WTC11 (cell line): ENCODE measurements at regions not wholly inside any gene's neighbourhood (a gene's known extent, or its start where the extent isn't known, plus 50 kb on each side); places are given as distances from the start of the nearest gene placed in this dataset.

ENCODE experiments used
- ATAC-seq: fragments of 200-7000 bp; cut with Tn5 transposase; 2 replicates; pipeline ENCODE4 v1.10.0; 2021; ENCODE audit warnings: mild to moderate bottlenecking, moderate library complexity
- CTCF ChIA-PET: fragments of 300-600 bp; sonication (Branson Sonifier 250); formaldehyde crosslinking; loops from one replicate; lab custom pipeline; 2021; ENCODE audit warnings: antibody characterized with exemption; lab: Charles Lee
- POLR2A ChIA-PET: fragments of 350-600 bp; sonication (Branson Sonifier 250); formaldehyde crosslinking; loops from one replicate; lab custom pipeline; 2021; ENCODE audit warnings: antibody characterized with exemption; lab: Charles Lee
- DNase-seq: peaks from one replicate; pipeline ENCODE4 v3.0.0; 2021; ENCODE audit warnings: low spot score
- H3K27ac Mint-ChIP-seq: 2 replicates; pipeline ENCODE4 v1.8.0; 2021; ENCODE audit warnings: mixed read lengths
- H3K27me3 Mint-ChIP-seq: 2 replicates; pipeline ENCODE4 v1.8.0; 2021; ENCODE audit warnings: low read depth, mild to moderate bottlenecking, moderate library complexity, mixed read lengths
- H3K36me3 Mint-ChIP-seq: 2 replicates; pipeline ENCODE4 v1.8.0; 2021; ENCODE audit warnings: mixed read lengths
- H3K4me1 Mint-ChIP-seq: 2 replicates; pipeline ENCODE4 v1.8.0; 2022; ENCODE audit warnings: mixed read lengths
- H3K4me3 Mint-ChIP-seq: 2 replicates; pipeline ENCODE4 v1.8.0; 2021; ENCODE audit warnings: mild to moderate bottlenecking, moderate library complexity, mixed read lengths
- H3K9me3 Mint-ChIP-seq: 2 replicates; pipeline ENCODE4 v1.8.0; 2021; ENCODE audit warnings: mixed read lengths
- AR ChIP-seq: fragments of 250-450 bp; sonication (Bioruptor Pico); IDR thresholded peaks from 2 replicates; pipeline ENCODE4 v1.9.0; 2021; ENCODE audit warnings: mild to moderate bottlenecking
- ATF3 ChIP-seq: sonication (generic); formaldehyde crosslinking; conservative IDR thresholded peaks from 2 replicates; pipeline ENCODE4 v1.8.1; 2022; ENCODE audit warnings: mild to moderate bottlenecking, missing genetic modification reagents
- CREM ChIP-seq: sonication (generic); formaldehyde crosslinking; IDR thresholded peaks from 2 replicates; pipeline ENCODE4 v1.8.1; 2022; ENCODE audit warnings: mild to moderate bottlenecking, missing genetic modification reagents, moderate library complexity
- EMX1 ChIP-seq: fragments of 250-450 bp; sonication (Bioruptor Pico); IDR thresholded peaks from 2 replicates; pipeline ENCODE4 v1.8.0; 2021; ENCODE audit warnings: mild to moderate bottlenecking
- GRHL2 ChIP-seq: fragments of 250-450 bp; sonication (Bioruptor Pico); IDR thresholded peaks from 2 replicates; pipeline ENCODE4 v1.8.0; 2022; ENCODE audit warnings: mild to moderate bottlenecking, moderate library complexity; ENCODE audit not compliant: insufficient replicate concordance, severe bottlenecking
- MXD4 ChIP-seq: fragments of 250-450 bp; sonication (Bioruptor Pico); IDR thresholded peaks from 2 replicates; pipeline ENCODE4 v1.8.0; 2021; ENCODE audit warnings: mild to moderate bottlenecking, moderate library complexity, borderline replicate concordance
- NFE2L1 ChIP-seq: sonication (generic); formaldehyde crosslinking; IDR thresholded peaks from 2 replicates; pipeline ENCODE4 v1.8.1; 2023; ENCODE audit warnings: missing genetic modification reagents
- NR1H2 ChIP-seq: sonication (generic); formaldehyde crosslinking; IDR thresholded peaks from 2 replicates; pipeline ENCODE4 v1.9.0; 2021; ENCODE audit warnings: mild to moderate bottlenecking, moderate library complexity, missing genetic modification reagents
- STAT6 ChIP-seq: sonication (generic); formaldehyde crosslinking; conservative IDR thresholded peaks from 2 replicates; pipeline ENCODE4 v1.8.1; 2023; ENCODE audit warnings: mild to moderate bottlenecking, low read depth, missing genetic modification reagents, moderate library complexity
- TCF7 ChIP-seq: sonication (generic); formaldehyde crosslinking; IDR thresholded peaks from 2 replicates; pipeline ENCODE4 v1.8.0; 2022; ENCODE audit warnings: mild to moderate bottlenecking, low read depth, missing genetic modification reagents, moderate library complexity
- ZNF232 ChIP-seq: sonication (generic); formaldehyde crosslinking; IDR thresholded peaks from 2 replicates; pipeline ENCODE4 v1.8.0; 2022; ENCODE audit warnings: mild to moderate bottlenecking, missing genetic modification reagents
- ZNF423 ChIP-seq: fragments of 250-450 bp; sonication (Bioruptor Pico); IDR thresholded peaks from 2 replicates; pipeline ENCODE4 v2.1.2; 2022; ENCODE audit warnings: mild to moderate bottlenecking, moderate library complexity
- ZNF532 ChIP-seq: fragments of 250-450 bp; sonication (Bioruptor Pico); IDR thresholded peaks from 2 replicates; pipeline ENCODE4 v1.9.0; 2021; ENCODE audit warnings: mild to moderate bottlenecking, borderline replicate concordance
- ZNF671 ChIP-seq: fragments of 250-450 bp; sonication (Bioruptor Pico); IDR thresholded peaks from 2 replicates; pipeline ENCODE4 v1.8.0; 2021; ENCODE audit warnings: mild to moderate bottlenecking
- TF ChIP-seq, protein P1 (sequence below): sonication (generic); formaldehyde crosslinking; IDR thresholded peaks from 2 replicates; pipeline ENCODE4 v1.8.1; 2022; ENCODE audit warnings: low read depth, missing genetic modification reagents, borderline replicate concordance

DNA sequence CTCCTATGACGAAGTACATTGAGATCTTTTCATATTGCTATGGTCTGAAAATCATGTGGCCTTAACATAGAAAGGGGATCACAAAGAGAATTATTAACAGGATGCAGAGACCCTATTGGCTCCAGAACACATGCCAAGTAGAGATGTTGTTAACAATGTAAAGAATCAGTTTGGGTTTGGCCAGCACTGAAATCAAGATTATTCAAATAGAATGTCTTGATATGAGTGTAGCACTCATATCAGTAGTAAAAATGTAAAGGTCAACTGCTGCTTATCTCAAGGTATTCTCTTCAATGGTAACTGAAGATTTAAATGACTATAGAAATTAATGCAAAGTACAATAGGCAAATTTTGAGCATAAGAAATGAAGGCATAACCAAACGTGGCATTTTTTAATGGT is 262.8 kb downstream of the PTH2R start (continued):
- TF ChIP-seq ZNF532 = no peak
- no peak for TF ChIP-seq MXD4 (CRISPR knock-in tag)
- TF ChIP-seq AR (CRISPR knock-in tag) = no peak
- no peak for TF ChIP-seq TCF7 (CRISPR knock-in tag)
- TF ChIP-seq CREM = no peak
- no peak for TF ChIP-seq ZNF232 (CRISPR knock-in tag)
- TF ChIP-seq GRHL2 (CRISPR knock-in tag) = no peak
- TF ChIP-seq EMX1 (CRISPR knock-in tag) = no peak

- no peak overlapping the region for H3K4me3 Mint-ChIP-seq
- no peak for DNase-seq
- 0 out of 2 replicates have a peak, but pooled peaks have one; percentile 30 for ATAC-seq
- no peak overlapping the region; the same call in 1 of the 2 replicates for H3K27ac Mint-ChIP-seq
- POLR2A ChIA-PET = interaction anchor here (0.6 kb wide), 1 partner anchor 41 kb away, joined by 3 read pairs; no protein-coding TSS in a partner anchor
- no peaks in the 10 kb centered on the region for H3K27me3 Mint-ChIP-seq
- TF ChIP-seq ZNF671 (CRISPR knock-in tag) (no peak), ATF3 (CRISPR knock-in tag) (no peak), STAT6 (no peak), NFE2L1 (CRISPR knock-in tag) (no peak), ZNF423 (CRISPR knock-in tag) (no peak), ZNF532 (no peak), NR1H2 (CRISPR knock-in tag) (no peak)
- TF ChIP-seq, protein P1, sequence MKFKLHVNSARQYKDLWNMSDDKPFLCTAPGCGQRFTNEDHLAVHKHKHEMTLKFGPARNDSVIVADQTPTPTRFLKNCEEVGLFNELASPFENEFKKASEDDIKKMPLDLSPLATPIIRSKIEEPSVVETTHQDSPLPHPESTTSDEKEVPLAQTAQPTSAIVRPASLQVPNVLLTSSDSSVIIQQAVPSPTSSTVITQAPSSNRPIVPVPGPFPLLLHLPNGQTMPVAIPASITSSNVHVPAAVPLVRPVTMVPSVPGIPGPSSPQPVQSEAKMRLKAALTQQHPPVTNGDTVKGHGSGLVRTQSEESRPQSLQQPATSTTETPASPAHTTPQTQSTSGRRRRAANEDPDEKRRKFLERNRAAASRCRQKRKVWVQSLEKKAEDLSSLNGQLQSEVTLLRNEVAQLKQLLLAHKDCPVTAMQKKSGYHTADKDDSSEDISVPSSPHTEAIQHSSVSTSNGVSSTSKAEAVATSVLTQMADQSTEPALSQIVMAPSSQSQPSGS (CRISPR knock-in tag) = no peak
- no peaks in the 10 kb centered on the region for H3K36me3 Mint-ChIP-seq
- CTCF ChIA-PET = no interaction called here
- H3K4me1 Mint-ChIP-seq = peaks cover 17% of the 10 kb centered on the region
- no peaks in the 10 kb centered on the region; the same call in 1 of the 2 replicates for H3K9me3 Mint-ChIP-seq
Measured at GRCh38 chr2:208671284-208671683, 264.7 kb downstream of the PTH2R start.
